ENCODE measurements at regions not wholly inside any gene's neighbourhood (a gene's known extent, or its start where the extent isn't known, plus 50 kb on each side); places are given as distances from the start of the nearest gene placed in this dataset.

GRCh38 chr15:81516461-81516860, 142.4 kb upstream of the TMC3 start:
- TF ChIP-seq POLR2AphosphoS5 (IDR thresholded peaks at IDR 0.05; ENCODE audit: borderline replicate concordance, low read depth, low read length) (no peak), EZH2 (IDR thresholded peaks at IDR 0.05) (no peak)

Measured in SK-N-MC (cell line).